ENCODE measurements at regions not wholly inside any gene's neighbourhood (a gene's known extent, or its start where the extent isn't known, plus 50 kb on each side); places are given as distances from the start of the nearest gene placed in this dataset.

DNA sequence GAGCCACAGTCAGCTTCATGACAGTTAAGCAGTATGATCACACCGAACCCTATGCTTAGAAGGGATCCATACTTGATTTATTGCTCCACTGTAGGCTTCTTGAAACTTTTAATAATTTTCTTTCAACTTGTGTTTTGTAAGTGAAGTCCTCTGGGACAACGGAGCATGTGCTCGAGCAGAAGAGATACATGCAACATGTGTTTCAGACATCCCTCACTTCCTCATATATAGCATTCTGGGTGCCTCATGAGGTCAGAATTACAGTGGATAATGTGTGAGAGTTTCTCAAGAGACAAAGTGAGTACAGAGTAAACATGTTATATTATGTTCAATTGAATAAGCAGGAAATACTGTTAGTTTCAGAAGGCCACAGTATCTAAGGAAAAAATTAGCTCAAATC, 893.2 kb downstream of the FAT4 start:
- no peaks in the 10 kb centered on the region for H3K36me3 Mint-ChIP-seq (ENCODE audit: low read depth)
- H3K27ac Mint-ChIP-seq = no peak overlapping the region
- H3K4me3 Mint-ChIP-seq = no peak overlapping the region
- POLR2A ChIA-PET = no interaction called here
- TF ChIP-seq CTCF (IDR thresholded peaks at IDR 0.05) = no peak
- intact Hi-C loops (cut with micrococcal nuclease) = no loop called here
- ATAC-seq (no peak), DNase-seq (no peak)
- CTCF ChIA-PET = no interaction called here
- H3K4me1 Mint-ChIP-seq (ENCODE audit: low read depth) = no peaks in the 10 kb centered on the region
- no peaks in the 10 kb centered on the region for H3K27me3 Mint-ChIP-seq
- peaks cover 5% of the 10 kb centered on the region for H3K9me3 Mint-ChIP-seq

GRCh38 chr4:126209147-126209546, 894.4 kb downstream of the FAT4 start:
- Mint-ChIP-seq H3K4me1 (ENCODE audit: low read depth) (no peaks in the 10 kb centered on the region), H3K4me3 (no peak overlapping the region), H3K27me3 (no peaks in the 10 kb centered on the region), H3K36me3 (ENCODE audit: low read depth) (no peaks in the 10 kb centered on the region), H3K9me3 (peaks cover 3% of the 10 kb centered on the region), H3K27ac (no peak overlapping the region)
- intact Hi-C loops (cut with micrococcal nuclease) = no loop called here
- ChIA-PET POLR2A (no interaction called here), CTCF (no interaction called here)
- no peak for TF ChIP-seq CTCF (IDR thresholded peaks at IDR 0.05)
- ATAC-seq (no peak), DNase-seq (no peak)

GRCh38 chr4:126213996-126214395, 899.2 kb downstream of the FAT4 start:
- Mint-ChIP-seq H3K9me3 (peaks cover 2% of the 10 kb centered on the region), H3K4me3 (no peak overlapping the region), H3K27me3 (no peaks in the 10 kb centered on the region), H3K27ac (no peak overlapping the region), H3K4me1 (ENCODE audit: low read depth) (no peaks in the 10 kb centered on the region), H3K36me3 (ENCODE audit: low read depth) (no peaks in the 10 kb centered on the region)
- ATAC-seq (no peak), DNase-seq (no peak)
- ChIA-PET CTCF (interaction anchor here (1.0 kb wide), 1 partner anchor 33 kb away, joined by 3 read pairs; no protein-coding TSS in a partner anchor), POLR2A (no interaction called here)
- intact Hi-C loops (cut with micrococcal nuclease) = no loop called here
- TF ChIP-seq CTCF (IDR thresholded peaks at IDR 0.05) = no peak

GRCh38 chr4:126215759-126216158, 901.0 kb downstream of the FAT4 start:
- CTCF ChIA-PET = no interaction called here
- TF ChIP-seq CTCF (IDR thresholded peaks at IDR 0.05) = no peak
- Mint-ChIP-seq H3K4me1 (ENCODE audit: low read depth) (no peaks in the 10 kb centered on the region), H3K36me3 (ENCODE audit: low read depth) (no peaks in the 10 kb centered on the region), H3K27ac (no peak overlapping the region), H3K4me3 (no peak overlapping the region), H3K27me3 (no peaks in the 10 kb centered on the region), H3K9me3 (peaks cover 2% of the 10 kb centered on the region)
- POLR2A ChIA-PET = no interaction called here
- DNase-seq = no peak
- ATAC-seq = no peak
- intact Hi-C loops (cut with micrococcal nuclease) = no loop called here

GRCh38 chr4:126216611-126217010, 901.9 kb downstream of the FAT4 start:
- Mint-ChIP-seq H3K27me3 (no peaks in the 10 kb centered on the region), H3K27ac (no peak overlapping the region), H3K9me3 (peaks cover 2% of the 10 kb centered on the region), H3K36me3 (ENCODE audit: low read depth) (no peaks in the 10 kb centered on the region), H3K4me3 (no peak overlapping the region), H3K4me1 (ENCODE audit: low read depth) (no peaks in the 10 kb centered on the region)
- ChIA-PET CTCF (no interaction called here), POLR2A (no interaction called here)
- ATAC-seq (no peak), DNase-seq (no peak)
- no peak for TF ChIP-seq CTCF (IDR thresholded peaks at IDR 0.05)
- intact Hi-C loops (cut with micrococcal nuclease) = no loop called here
